H9 (cell line): ENCODE measurements at regions not wholly inside any gene's neighbourhood (a gene's known extent, or its start where the extent isn't known, plus 50 kb on each side); places are given as distances from the start of the nearest gene placed in this dataset.

ENCODE experiments used
- DNase-seq: peaks from one replicate; pipeline ENCODE4 v3.0.0-alpha.2; 2017
- H2AFZ ChIP-seq: one replicate; pipeline ENCODE4 v1.6.1; 2013; ENCODE audit warnings: mild to moderate bottlenecking, low read length, control low read depth, moderate library complexity
- H2AK5ac ChIP-seq: 2 replicates; pipeline ENCODE4 v1.6.1; 2013; ENCODE audit warnings: low read length, control low read depth, mixed read lengths; ENCODE audit not compliant: insufficient read length
- H2BK120ac ChIP-seq: one replicate; pipeline ENCODE4 v1.6.1; 2013; ENCODE audit warnings: low read depth, mild to moderate bottlenecking, low read length, control low read depth, inconsistent platforms; ENCODE audit not compliant: poor library complexity, severe bottlenecking
- H2BK12ac ChIP-seq: 2 replicates; pipeline ENCODE4 v1.6.1; 2013; ENCODE audit warnings: low read length, control low read depth, mixed read lengths, low read depth; ENCODE audit not compliant: insufficient read length
- H2BK15ac ChIP-seq: 2 replicates; pipeline ENCODE4 v1.6.1; 2013; ENCODE audit warnings: low read depth, low read length, control low read depth
- H2BK20ac ChIP-seq: one replicate; pipeline ENCODE4 v1.6.1; 2013; ENCODE audit warnings: low read depth, mild to moderate bottlenecking, low read length, control low read depth, inconsistent platforms; ENCODE audit not compliant: poor library complexity, severe bottlenecking
- H2BK5ac ChIP-seq: 2 replicates; pipeline ENCODE4 v1.6.1; 2013; ENCODE audit warnings: low read length, control low read depth, mixed read lengths; ENCODE audit not compliant: insufficient read length
- H3K14ac ChIP-seq: 2 replicates; pipeline ENCODE4 v1.6.1; 2013; ENCODE audit warnings: low read length, control low read depth; ENCODE audit not compliant: insufficient read depth
- H3K18ac ChIP-seq: 2 replicates; pipeline ENCODE4 v1.6.1; 2013; ENCODE audit warnings: low read depth, mild to moderate bottlenecking, mixed read lengths, low read length, control low read depth; ENCODE audit not compliant: insufficient read length
- H3K23ac ChIP-seq: 2 replicates; pipeline ENCODE4 v1.6.1; 2013; ENCODE audit warnings: low read length, control low read depth, mixed read lengths, low read depth; ENCODE audit not compliant: insufficient read length
- H3K23me2 ChIP-seq: 2 replicates; pipeline ENCODE4 v1.6.1; 2013; ENCODE audit warnings: low read depth, mild to moderate bottlenecking, mixed read lengths, low read length, control low read depth; ENCODE audit not compliant: insufficient read length, poor library complexity, severe bottlenecking
- H3K27ac ChIP-seq: 2 replicates; pipeline ENCODE4 v1.5.1; 2013; ENCODE audit warnings: low read length, control low read depth, mixed read lengths, low read depth; ENCODE audit not compliant: insufficient read length
- H3K27me3 ChIP-seq: 2 replicates; pipeline ENCODE4 v1.6.1; 2013; ENCODE audit warnings: low read length, control low read depth, inconsistent platforms; ENCODE audit not compliant: insufficient read depth
- H3K4ac ChIP-seq: 2 replicates; pipeline ENCODE4 v1.6.1; 2013; ENCODE audit warnings: low read depth, mild to moderate bottlenecking, control low read depth, inconsistent platforms, low read length, moderate library complexity
- H3K4me1 ChIP-seq: 2 replicates; pipeline ENCODE4 v1.6.1; 2013; ENCODE audit warnings: low read length, control low read depth, inconsistent platforms; ENCODE audit not compliant: insufficient read depth
- H3K4me2 ChIP-seq: 2 replicates; pipeline ENCODE4 v1.6.1; 2013; ENCODE audit warnings: low read length, control low read depth, mixed read lengths; ENCODE audit not compliant: insufficient read length, insufficient read depth
- H3K56ac ChIP-seq: 2 replicates; pipeline ENCODE4 v1.6.1; 2013; ENCODE audit warnings: low read depth, mild to moderate bottlenecking, mixed read lengths, low read length, control low read depth; ENCODE audit not compliant: insufficient read length
- H3K79me1 ChIP-seq: 2 replicates; pipeline ENCODE4 v1.6.1; 2013; ENCODE audit warnings: low read depth, mild to moderate bottlenecking, moderate library complexity, low read length, control low read depth, inconsistent platforms; ENCODE audit not compliant: insufficient read depth, poor library complexity, severe bottlenecking
- H3K79me2 ChIP-seq: 2 replicates; pipeline ENCODE4 v1.6.1; 2013; ENCODE audit warnings: low read length, control low read depth, inconsistent platforms; ENCODE audit not compliant: insufficient read depth
- H3K9ac ChIP-seq: 2 replicates; pipeline ENCODE4 v1.6.1; 2013; ENCODE audit warnings: low read length, control low read depth, mixed read lengths; ENCODE audit not compliant: insufficient read length; ENCODE audit errors: extremely low read depth
- H3K9me3 ChIP-seq: one replicate; pipeline ENCODE4 v1.6.1; 2013; ENCODE audit warnings: low read depth, low read length, inconsistent platforms; ENCODE audit not compliant: control insufficient read depth
- H3T11ph ChIP-seq: one replicate; pipeline ENCODE4 v1.6.1; 2013; ENCODE audit warnings: mild to moderate bottlenecking, low read length, control low read depth, inconsistent platforms
- H4K20me1 ChIP-seq: one replicate; pipeline ENCODE4 v1.6.1; 2013; ENCODE audit not compliant: control insufficient read depth, insufficient read length, insufficient read depth
- H4K5ac ChIP-seq: 2 replicates; pipeline ENCODE4 v1.6.1; 2013; ENCODE audit warnings: low read depth, mild to moderate bottlenecking, mixed read lengths, low read length, control low read depth; ENCODE audit not compliant: insufficient read length
- H4K8ac ChIP-seq: replicated peaks from 2 replicates; pipeline ENCODE4 v1.6.1; 2013; ENCODE audit warnings: low read length, control low read depth, mixed read lengths, low read depth; ENCODE audit not compliant: insufficient read length
- H4K91ac ChIP-seq: 2 replicates; pipeline ENCODE4 v1.6.1; 2013; ENCODE audit warnings: low read depth, mild to moderate bottlenecking, moderate library complexity, mixed read lengths, low read length, control low read depth; ENCODE audit not compliant: insufficient read length
- H3K27ac Mint-ChIP-seq, 3 experiments: 2 replicates in 2 of 3; 3 replicates in 1 of 3; pipeline ENCODE4 v1.8.0; 2020 to 2021; ENCODE audit warnings: mixed read lengths in 3 of 3, mild to moderate bottlenecking in 1 of 3, moderate library complexity in 1 of 3
- H3K27me3 Mint-ChIP-seq: 2 replicates; pipeline ENCODE4 v1.8.0; 2021; ENCODE audit warnings: low read depth, mild to moderate bottlenecking, moderate library complexity, mixed read lengths
- H3K36me3 Mint-ChIP-seq, 3 experiments: 2 replicates in 2 of 3; 3 replicates in 1 of 3; pipeline ENCODE4 v1.8.0; 2020 to 2021; ENCODE audit warnings: low read depth in 3 of 3, mixed read lengths in 3 of 3; ENCODE audit not compliant: insufficient read depth in 1 of 3
- H3K4me1 Mint-ChIP-seq, 2 experiments: 2 replicates each; pipeline ENCODE4 v1.8.0; 2020; ENCODE audit warnings: mixed read lengths in 2 of 2
- H3K4me3 Mint-ChIP-seq, 2 experiments: 2 replicates in 1 of 2; 3 replicates in 1 of 2; pipeline ENCODE4 v1.8.0; 2020 to 2021; ENCODE audit warnings: mild to moderate bottlenecking in 2 of 2, mixed read lengths in 2 of 2, moderate library complexity in 1 of 2
- H3K9me3 Mint-ChIP-seq, 2 experiments: 2 replicates in 1 of 2; 3 replicates in 1 of 2; pipeline ENCODE4 v1.8.0; 2020; ENCODE audit warnings: mild to moderate bottlenecking in 2 of 2, mixed read lengths in 2 of 2, moderate library complexity in 1 of 2
- WGBS: extraction: QIAGEN DNeasy Blood & Tissue Kit; methylation state at CpG from one replicate; pipeline ENCODE4 v1.1.7; 2013; ENCODE audit warnings: missing lambda C conversion rate, low lambda C conversion rate, mixed read lengths; ENCODE audit not compliant: insufficient read length; ENCODE audit errors: extremely low coverage; 5-methylcytosine and 5-hydroxymethylcytosine counted together
- TF ChIP-seq, protein P1 (sequence below): fragments of 200-600 bp; sonication (generic); conservative IDR thresholded peaks from 3 replicates; pipeline ENCODE4 v1.8.0; 2021; ENCODE audit warnings: antibody characterized with exemption, mild to moderate bottlenecking

DNA sequence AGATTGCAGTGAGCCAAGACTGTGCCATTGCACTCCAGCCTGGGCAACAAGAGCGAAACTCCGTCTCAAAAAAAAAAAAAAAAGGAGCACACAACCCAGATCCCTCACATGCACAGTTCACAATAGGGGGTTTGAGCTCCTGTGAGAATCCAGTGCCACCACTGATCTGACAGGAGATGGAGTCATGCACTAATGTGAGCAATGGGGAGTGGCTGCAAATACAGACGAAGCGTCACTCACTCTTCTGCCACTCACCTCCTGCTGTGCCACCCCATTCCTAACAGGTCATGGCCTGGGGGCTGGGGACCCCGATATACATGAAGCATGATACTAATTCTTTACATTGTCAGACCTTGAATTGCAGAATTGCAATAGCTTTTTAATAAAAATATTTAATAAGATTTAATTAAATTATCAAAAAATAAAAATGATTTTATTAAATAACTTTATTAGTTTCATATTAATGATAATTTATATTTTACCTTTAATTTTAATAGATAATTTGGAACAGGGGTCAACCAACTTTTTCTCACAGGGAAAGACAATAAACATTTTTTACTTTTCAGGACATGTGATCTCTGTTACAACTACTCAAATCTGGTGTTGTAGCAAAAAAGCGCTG, 171.4 kb downstream of the COPRS start:
- no peak overlapping the region for H4K8ac ChIP-seq
- no peak overlapping the region for H2BK120ac ChIP-seq
- no peak overlapping the region for H3K9ac ChIP-seq
- H2AFZ ChIP-seq: no peak overlapping the region
- H3K27ac Mint-ChIP-seq: no peak overlapping the region
- H4K91ac ChIP-seq: no peak overlapping the region
- no peaks in the 10 kb centered on the region for H4K20me1 ChIP-seq
- no peak overlapping the region for H2BK15ac ChIP-seq
- TF ChIP-seq, protein P1, sequence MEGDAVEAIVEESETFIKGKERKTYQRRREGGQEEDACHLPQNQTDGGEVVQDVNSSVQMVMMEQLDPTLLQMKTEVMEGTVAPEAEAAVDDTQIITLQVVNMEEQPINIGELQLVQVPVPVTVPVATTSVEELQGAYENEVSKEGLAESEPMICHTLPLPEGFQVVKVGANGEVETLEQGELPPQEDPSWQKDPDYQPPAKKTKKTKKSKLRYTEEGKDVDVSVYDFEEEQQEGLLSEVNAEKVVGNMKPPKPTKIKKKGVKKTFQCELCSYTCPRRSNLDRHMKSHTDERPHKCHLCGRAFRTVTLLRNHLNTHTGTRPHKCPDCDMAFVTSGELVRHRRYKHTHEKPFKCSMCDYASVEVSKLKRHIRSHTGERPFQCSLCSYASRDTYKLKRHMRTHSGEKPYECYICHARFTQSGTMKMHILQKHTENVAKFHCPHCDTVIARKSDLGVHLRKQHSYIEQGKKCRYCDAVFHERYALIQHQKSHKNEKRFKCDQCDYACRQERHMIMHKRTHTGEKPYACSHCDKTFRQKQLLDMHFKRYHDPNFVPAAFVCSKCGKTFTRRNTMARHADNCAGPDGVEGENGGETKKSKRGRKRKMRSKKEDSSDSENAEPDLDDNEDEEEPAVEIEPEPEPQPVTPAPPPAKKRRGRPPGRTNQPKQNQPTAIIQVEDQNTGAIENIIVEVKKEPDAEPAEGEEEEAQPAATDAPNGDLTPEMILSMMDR: no peak
- WGBS: no CpG with 5 or more reads among the region's 6 CpGs
- no peak overlapping the region for H3T11ph ChIP-seq
- no peaks in the 10 kb centered on the region for H3K23me2 ChIP-seq
- no peaks in the 10 kb centered on the region; the same call in none of the 2 replicates for H3K27me3 Mint-ChIP-seq
- H2AK5ac ChIP-seq: no peak overlapping the region
- H3K9me3 Mint-ChIP-seq: no peaks in the 10 kb centered on the region
- no peak overlapping the region for H3K4me2 ChIP-seq
- no peak overlapping the region for H3K18ac ChIP-seq
- H3K4me3 Mint-ChIP-seq: no peak overlapping the region
- no peak overlapping the region for H2BK5ac ChIP-seq
- no peak overlapping the region for H2BK12ac ChIP-seq
- H3K27ac ChIP-seq: no peak overlapping the region
- no peaks in the 10 kb centered on the region for H3K4me1 ChIP-seq
- no peaks in the 10 kb centered on the region for H3K36me3 Mint-ChIP-seq
- H3K14ac ChIP-seq: no peak overlapping the region
- no peak overlapping the region for H4K5ac ChIP-seq
- no peaks in the 10 kb centered on the region for H3K79me2 ChIP-seq
- H3K79me1 ChIP-seq: no peaks in the 10 kb centered on the region
- H3K56ac ChIP-seq: no peak overlapping the region
- no peaks in the 10 kb centered on the region for H3K9me3 ChIP-seq
- H3K4me1 Mint-ChIP-seq: peaks cover 3 to 9% of the 10 kb centered on the region in 2 experiments; a peak in 3 of 4 replicates
- H2BK20ac ChIP-seq: no peak overlapping the region
- no peak overlapping the region for H3K23ac ChIP-seq
- DNase-seq: no peak
- H3K27me3 ChIP-seq: no peaks in the 10 kb centered on the region
- no peak overlapping the region for H3K4ac ChIP-seq
